Panc1 (cell line): ENCODE measurements at regions not wholly inside any gene's neighbourhood (a gene's known extent, or its start where the extent isn't known, plus 50 kb on each side); places are given as distances from the start of the nearest gene placed in this dataset.

ENCODE experiments used
- ATAC-seq: fragments of 200-7000 bp; cut with Tn5 transposase; 2 replicates; pipeline ENCODE4 v1.9.1; 2020; ENCODE audit warnings: mild to moderate bottlenecking, moderate library complexity
- BruUV-seq: library from RNA; stranded (reverse); fragments of 400-500 nt; replicated peaks from 2 replicates; lab custom pipeline; 2021; lab: Mats Ljungman, UMichigan
- CTCF ChIA-PET: fragments of 300-600 bp; sonication (Branson Sonifier 250); formaldehyde crosslinking; loops from one replicate; lab custom pipeline; 2022; ENCODE audit warnings: antibody characterized with exemption; lab: Charles Lee
- POLR2A ChIA-PET: fragments of 300-600 bp; sonication (Branson Sonifier 250); formaldehyde crosslinking; loops from one replicate; lab custom pipeline; 2022; ENCODE audit warnings: antibody characterized with exemption; lab: Charles Lee
- DNase-seq: peaks from one replicate; pipeline ENCODE4 v3.0.0-alpha.2; 2010; ENCODE audit warnings: low read depth, low spot score
- H3K27ac ChIP-seq: 2 replicates; pipeline ENCODE4 v1.5.1; 2011; ENCODE audit warnings: mild to moderate bottlenecking, low read length, inconsistent platforms
- H3K27me3 ChIP-seq: fragments of 200-500 bp; sonication (Bioruptor generic); 2 replicates; pipeline ENCODE4 v1.6.0; 2014; ENCODE audit warnings: low read length, inconsistent platforms; ENCODE audit not compliant: control insufficient read depth, insufficient read depth
- H3K36me3 ChIP-seq: fragments of 200-500 bp; sonication (Bioruptor generic); 2 replicates; pipeline ENCODE4 v1.5.1; 2014; ENCODE audit warnings: inconsistent platforms, mild to moderate bottlenecking, low read length, moderate library complexity; ENCODE audit not compliant: control insufficient read depth, insufficient read depth
- H3K4me1 ChIP-seq: 2 replicates; pipeline ENCODE4 v1.5.1; 2011; ENCODE audit warnings: inconsistent platforms, mild to moderate bottlenecking, low read length, moderate library complexity; ENCODE audit not compliant: control insufficient read depth, insufficient read depth
- H3K4me3 ChIP-seq, 2 experiments: 2 replicates each; pipeline ENCODE4 v1.5.1; 2011 to 2012; ENCODE audit warnings: low read depth in 2 of 2, low read length in 2 of 2, mild to moderate bottlenecking in 2 of 2, inconsistent platforms in 1 of 2, moderate library complexity in 1 of 2
- H3K9me3 ChIP-seq: fragments of 200-500 bp; sonication (Bioruptor generic); 2 replicates; pipeline ENCODE4 v1.5.1; 2014; ENCODE audit warnings: low read depth, mild to moderate bottlenecking, inconsistent platforms, low read length, moderate library complexity; ENCODE audit not compliant: control insufficient read depth, insufficient read depth
- POLR2AphosphoS5 ChIP-seq: IDR thresholded peaks from 2 replicates; pipeline ENCODE4 v1.6.1; 2012; ENCODE audit warnings: mild to moderate bottlenecking, low read depth, low read length, moderate library complexity
- SIN3A ChIP-seq: IDR thresholded peaks from 2 replicates; pipeline ENCODE4 v1.6.1; 2012; ENCODE audit warnings: low read depth, mild to moderate bottlenecking, low read length, moderate library complexity, borderline replicate concordance; ENCODE audit not compliant: insufficient read depth
- TCF7L2 ChIP-seq: IDR thresholded peaks from 2 replicates; pipeline ENCODE4 v1.6.1; 2011; ENCODE audit warnings: mild to moderate bottlenecking, low read depth, low read length, inconsistent platforms
- in situ Hi-C: cut with HindIII; loops from 2 replicates; pipeline ENCODE4 v1.10.0; 2016; ENCODE audit warnings: low sequenced_read_pairs, low pct_unique_long_range_greater_than_20kb
- intact Hi-C: fragments of 100-400 bp; cut with micrococcal nuclease; formaldehyde crosslinking; loops from one replicate; pipeline ENCODE4 v1.10.0; 2022; ENCODE audit not compliant: unreplicated experiment
- TF ChIP-seq, protein P1 (sequence below): fragments of 450-650 bp; IDR thresholded peaks from 2 replicates; pipeline ENCODE4 v1.5.1; 2017; ENCODE audit warnings: mild to moderate bottlenecking
- TF ChIP-seq, protein P2 (sequence below), 2 experiments: IDR thresholded peaks; 2 replicates each; pipeline ENCODE4 v1.6.1; 2011 to 2012; ENCODE audit warnings: low read depth in 2 of 2, control low read depth in 1 of 2, low read length in 1 of 2, mild to moderate bottlenecking in 1 of 2, moderate library complexity in 1 of 2; ENCODE audit not compliant: insufficient read depth in 1 of 2

DNA sequence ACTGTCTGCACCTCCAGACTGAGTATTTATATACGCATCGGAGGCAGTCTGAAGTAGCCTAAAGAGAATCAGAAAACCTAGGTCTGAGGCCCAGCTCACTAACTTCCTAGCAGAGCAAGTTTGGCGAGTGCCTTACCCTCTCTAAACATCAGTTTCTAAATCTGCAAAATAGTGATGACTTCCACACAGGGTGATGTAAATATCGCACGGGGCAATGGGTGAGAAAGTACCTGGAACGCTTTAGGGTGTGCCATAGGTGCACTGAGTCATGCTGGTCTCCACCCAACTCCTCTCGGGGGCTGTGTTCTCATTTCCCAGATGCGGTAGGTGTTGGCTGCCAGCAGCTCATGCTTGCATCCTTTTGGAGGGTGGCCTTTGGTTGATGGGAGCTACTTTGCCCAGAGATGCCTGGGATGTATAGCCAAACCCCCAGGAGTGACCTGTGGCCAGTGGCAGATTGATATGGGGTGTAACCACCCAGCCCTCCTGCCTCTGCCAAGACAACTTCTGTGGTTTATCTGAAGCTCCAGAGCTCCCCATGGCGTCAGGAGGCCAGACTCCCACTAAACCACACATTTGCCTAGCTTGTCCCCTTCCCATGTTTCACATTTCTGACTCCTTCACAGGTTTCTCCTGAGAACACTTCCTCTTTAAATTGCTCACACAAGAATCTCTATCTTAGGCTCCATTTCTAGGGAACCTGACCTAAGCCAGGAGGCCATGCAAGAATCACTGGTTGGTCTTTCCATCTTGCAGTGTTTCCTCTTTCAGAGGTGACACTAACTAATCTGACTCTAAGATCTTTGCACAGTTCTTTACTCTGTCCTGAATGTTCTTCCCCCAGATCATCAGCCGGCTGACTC is 62.0 kb upstream of the TUNAR start:
- DNase-seq (no peak), ATAC-seq (no peak)
- no peaks in the 10 kb centered on the region for H3K27me3 ChIP-seq
- no TSS peak for BruUV-seq
- TF ChIP-seq SIN3A = no peak
- no peak for TF ChIP-seq TCF7L2
- TF ChIP-seq, protein P1, sequence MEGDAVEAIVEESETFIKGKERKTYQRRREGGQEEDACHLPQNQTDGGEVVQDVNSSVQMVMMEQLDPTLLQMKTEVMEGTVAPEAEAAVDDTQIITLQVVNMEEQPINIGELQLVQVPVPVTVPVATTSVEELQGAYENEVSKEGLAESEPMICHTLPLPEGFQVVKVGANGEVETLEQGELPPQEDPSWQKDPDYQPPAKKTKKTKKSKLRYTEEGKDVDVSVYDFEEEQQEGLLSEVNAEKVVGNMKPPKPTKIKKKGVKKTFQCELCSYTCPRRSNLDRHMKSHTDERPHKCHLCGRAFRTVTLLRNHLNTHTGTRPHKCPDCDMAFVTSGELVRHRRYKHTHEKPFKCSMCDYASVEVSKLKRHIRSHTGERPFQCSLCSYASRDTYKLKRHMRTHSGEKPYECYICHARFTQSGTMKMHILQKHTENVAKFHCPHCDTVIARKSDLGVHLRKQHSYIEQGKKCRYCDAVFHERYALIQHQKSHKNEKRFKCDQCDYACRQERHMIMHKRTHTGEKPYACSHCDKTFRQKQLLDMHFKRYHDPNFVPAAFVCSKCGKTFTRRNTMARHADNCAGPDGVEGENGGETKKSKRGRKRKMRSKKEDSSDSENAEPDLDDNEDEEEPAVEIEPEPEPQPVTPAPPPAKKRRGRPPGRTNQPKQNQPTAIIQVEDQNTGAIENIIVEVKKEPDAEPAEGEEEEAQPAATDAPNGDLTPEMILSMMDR = no peak
- TF ChIP-seq POLR2AphosphoS5 = no peak
- TF ChIP-seq, protein P2, sequence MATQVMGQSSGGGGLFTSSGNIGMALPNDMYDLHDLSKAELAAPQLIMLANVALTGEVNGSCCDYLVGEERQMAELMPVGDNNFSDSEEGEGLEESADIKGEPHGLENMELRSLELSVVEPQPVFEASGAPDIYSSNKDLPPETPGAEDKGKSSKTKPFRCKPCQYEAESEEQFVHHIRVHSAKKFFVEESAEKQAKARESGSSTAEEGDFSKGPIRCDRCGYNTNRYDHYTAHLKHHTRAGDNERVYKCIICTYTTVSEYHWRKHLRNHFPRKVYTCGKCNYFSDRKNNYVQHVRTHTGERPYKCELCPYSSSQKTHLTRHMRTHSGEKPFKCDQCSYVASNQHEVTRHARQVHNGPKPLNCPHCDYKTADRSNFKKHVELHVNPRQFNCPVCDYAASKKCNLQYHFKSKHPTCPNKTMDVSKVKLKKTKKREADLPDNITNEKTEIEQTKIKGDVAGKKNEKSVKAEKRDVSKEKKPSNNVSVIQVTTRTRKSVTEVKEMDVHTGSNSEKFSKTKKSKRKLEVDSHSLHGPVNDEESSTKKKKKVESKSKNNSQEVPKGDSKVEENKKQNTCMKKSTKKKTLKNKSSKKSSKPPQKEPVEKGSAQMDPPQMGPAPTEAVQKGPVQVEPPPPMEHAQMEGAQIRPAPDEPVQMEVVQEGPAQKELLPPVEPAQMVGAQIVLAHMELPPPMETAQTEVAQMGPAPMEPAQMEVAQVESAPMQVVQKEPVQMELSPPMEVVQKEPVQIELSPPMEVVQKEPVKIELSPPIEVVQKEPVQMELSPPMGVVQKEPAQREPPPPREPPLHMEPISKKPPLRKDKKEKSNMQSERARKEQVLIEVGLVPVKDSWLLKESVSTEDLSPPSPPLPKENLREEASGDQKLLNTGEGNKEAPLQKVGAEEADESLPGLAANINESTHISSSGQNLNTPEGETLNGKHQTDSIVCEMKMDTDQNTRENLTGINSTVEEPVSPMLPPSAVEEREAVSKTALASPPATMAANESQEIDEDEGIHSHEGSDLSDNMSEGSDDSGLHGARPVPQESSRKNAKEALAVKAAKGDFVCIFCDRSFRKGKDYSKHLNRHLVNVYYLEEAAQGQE (IDR thresholded peaks at IDR 0.05; ENCODE audit: insufficient read depth in 1 of 2, low read depth in 2 of 2, low read length in 1 of 2) = no peak
- H3K27ac ChIP-seq = no peak overlapping the region
- no peaks in the 10 kb centered on the region for H3K36me3 ChIP-seq
- no peak overlapping the region for H3K4me3 ChIP-seq
- POLR2A ChIA-PET = no interaction called here
- CTCF ChIA-PET = no interaction called here
- no peaks in the 10 kb centered on the region for H3K9me3 ChIP-seq
- intact Hi-C loops = no loop called here
- H3K4me1 ChIP-seq = no peaks in the 10 kb centered on the region
- in situ Hi-C loops = no loop called here

DNA sequence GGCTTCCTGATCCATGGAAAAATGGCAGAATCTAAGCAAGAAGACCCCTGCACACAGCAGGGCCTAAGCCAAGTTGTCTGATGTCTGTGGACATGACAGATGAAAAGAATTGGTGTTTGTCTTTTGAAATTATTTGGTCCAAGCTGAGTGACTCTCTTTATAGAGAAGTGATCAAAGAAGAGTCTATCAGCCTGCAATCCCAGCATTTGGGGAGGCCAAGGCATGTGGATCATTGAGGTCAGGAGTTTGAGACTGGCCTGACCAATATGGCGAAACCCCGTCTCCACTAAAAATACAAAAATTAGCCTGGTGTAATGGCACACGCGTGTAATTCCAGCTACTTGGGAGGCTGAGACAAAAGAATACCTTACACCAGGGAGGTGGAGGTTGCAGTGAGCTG is 64.8 kb upstream of the TUNAR start:
- Histone ChIP-seq H3K4me3 (no peak overlapping the region), H3K27me3 (no peaks in the 10 kb centered on the region), H3K4me1 (no peaks in the 10 kb centered on the region), H3K27ac (no peak overlapping the region), H3K9me3 (no peaks in the 10 kb centered on the region), H3K36me3 (no peaks in the 10 kb centered on the region)
- TF ChIP-seq TCF7L2 (no peak), SIN3A (no peak), POLR2AphosphoS5 (no peak)
- TF ChIP-seq, protein P2 (IDR thresholded peaks at IDR 0.05; ENCODE audit: insufficient read depth in 1 of 2, low read depth in 2 of 2, low read length in 1 of 2) = no peak
- TF ChIP-seq, protein P1 = no peak
- in situ Hi-C loops (no loop called here), intact Hi-C loops (no loop called here)
- BruUV-seq = no TSS peak
- ChIA-PET CTCF (no interaction called here), POLR2A (no interaction called here)
- ATAC-seq (no peak), DNase-seq (no peak)
